HG03432 (cell line): ENCODE measurements at regions not wholly inside any gene's neighbourhood (a gene's known extent, or its start where the extent isn't known, plus 50 kb on each side); places are given as distances from the start of the nearest gene placed in this dataset.

Experiments used
- ATAC-seq: cut with Tn5 transposase; IDR thresholded peaks from one replicate; pipeline ENCODE4 v1.9.1; 2021; ENCODE audit warnings: mild to moderate bottlenecking, moderate library complexity; ENCODE audit not compliant: unreplicated experiment

- no peak for ATAC-seq
These were observed 184.4 kb upstream of the LPP start for GRCh38 chr3:187969581-187969950.

- ATAC-seq = no peak
These were observed 183.9 kb upstream of the LPP start for GRCh38 chr3:187970106-187970505.

- no peak for ATAC-seq
These were observed 182.3 kb upstream of the LPP start for GRCh38 chr3:187971629-187972028.

GRCh38 chr3:187972454-187972853 lies 181.5 kb upstream of the LPP start:
- ATAC-seq = no peak

- no peak for ATAC-seq
These were observed 179.7 kb upstream of the LPP start for GRCh38 chr3:187973977-187974870.

- ATAC-seq = peak; percentile 26
These were observed 179.1 kb upstream of the LPP start for GRCh38 chr3:187974871-187975271.

- ATAC-seq = no peak
These were observed 178.2 kb upstream of the LPP start for GRCh38 chr3:187975561-187976364.

- no peak for ATAC-seq
These were observed 177.5 kb upstream of the LPP start for GRCh38 chr3:187976365-187976900.

- no peak for ATAC-seq
These were observed 176.3 kb upstream of the LPP start for GRCh38 chr3:187977659-187978058.

GRCh38 chr3:187978433-187979011 lies 175.4 kb upstream of the LPP start:
- no peak for ATAC-seq

GRCh38 chr3:187979564-187979963 lies 174.4 kb upstream of the LPP start:
- ATAC-seq = no peak

GRCh38 chr3:187980861-187981260 lies 173.1 kb upstream of the LPP start:
- no peak for ATAC-seq

GRCh38 chr3:187982142-187982541 lies 171.8 kb upstream of the LPP start:
- ATAC-seq = peak; percentile 64

- ATAC-seq = no peak
These were observed 170.4 kb upstream of the LPP start for GRCh38 chr3:187983484-187984124.

GRCh38 chr3:187985647-187986046 lies 168.3 kb upstream of the LPP start:
- no peak for ATAC-seq

GRCh38 chr3:187986514-187986934 lies 167.4 kb upstream of the LPP start:
- no peak for ATAC-seq

GRCh38 chr3:187987187-187987586 lies 166.8 kb upstream of the LPP start:
- ATAC-seq = no peak

- no peak for ATAC-seq
These were observed 166.0 kb upstream of the LPP start for GRCh38 chr3:187987924-187988323.

GRCh38 chr3:187989575-187990153 lies 164.3 kb upstream of the LPP start:
- ATAC-seq = no peak

- no peak for ATAC-seq
These were observed 161.3 kb upstream of the LPP start for GRCh38 chr3:187992609-187993008.
